Neural cell (in vitro differentiated cells): ENCODE measurements at regions not wholly inside any gene's neighbourhood (a gene's known extent, or its start where the extent isn't known, plus 50 kb on each side); places are given as distances from the start of the nearest gene placed in this dataset.

ENCODE experiments used
- CTCF ChIP-seq: fragments of 450-650 bp; IDR thresholded peaks from 2 replicates; pipeline ENCODE4 v1.5.1; 2014; ENCODE audit warnings: antibody characterized with exemption, mild to moderate bottlenecking, moderate library complexity; ENCODE audit not compliant: poor library complexity, severe bottlenecking
- EP300 ChIP-seq: fragments of 450-650 bp; conservative IDR thresholded peaks from 2 replicates; pipeline ENCODE4 v1.6.1; 2014; ENCODE audit warnings: antibody characterized with exemption, mild to moderate bottlenecking, moderate library complexity; ENCODE audit not compliant: poor library complexity, severe bottlenecking
- EZH2 ChIP-seq: fragments of 200-600, 300-800 bp; shearing (Covaris generic), sonication (generic); IDR thresholded peaks from 2 replicates; pipeline ENCODE4 v1.6.1; 2014; ENCODE audit warnings: antibody characterized with exemption, low read length, borderline replicate concordance, mild to moderate bottlenecking; ENCODE audit not compliant: insufficient read depth, poor library complexity, severe bottlenecking
- POLR2AphosphoS5 ChIP-seq: IDR thresholded peaks from 2 replicates; pipeline ENCODE4 v1.6.1; 2012
- RAD21 ChIP-seq: fragments of 450-650 bp; conservative IDR thresholded peaks from 2 replicates; pipeline ENCODE4 v1.6.1; 2014; ENCODE audit warnings: antibody characterized with exemption, mild to moderate bottlenecking, moderate library complexity
- REST ChIP-seq: IDR thresholded peaks from 2 replicates; pipeline ENCODE4 v1.6.1; 2012; ENCODE audit warnings: borderline replicate concordance
- SMC3 ChIP-seq: fragments of 450-650 bp; conservative IDR thresholded peaks from 2 replicates; pipeline ENCODE4 v1.6.1; 2014; ENCODE audit warnings: antibody characterized with exemption, mild to moderate bottlenecking, moderate library complexity; ENCODE audit not compliant: poor library complexity
- TAF1 ChIP-seq: IDR thresholded peaks from 2 replicates; pipeline ENCODE4 v1.6.1; 2012; ENCODE audit warnings: low read depth

GRCh38 chr13:22240716-22241115 is 569.8 kb downstream of the FGF9 start:
- TF ChIP-seq CTCF (no peak), EZH2 (no peak), RAD21 (no peak), POLR2AphosphoS5 (no peak), EP300 (no peak), REST (no peak), SMC3 (no peak), TAF1 (no peak)
